ENCODE measurements at regions not wholly inside any gene's neighbourhood (a gene's known extent, or its start where the extent isn't known, plus 50 kb on each side); places are given as distances from the start of the nearest gene placed in this dataset.

GRCh38 chr9:105046907-105047741 is 119.2 kb upstream of the ABCA1 start:
- no peak for TF ChIP-seq CTCF (IDR thresholded peaks at IDR 0.05; ENCODE audit: low read depth, low read length)
- DNase-seq (ENCODE audit: low read depth in 2 of 2), result peak in 1 of 2 donors; percentile 30
- H3K4me3 ChIP-seq (replicated peaks in 1 of 2; ENCODE audit: low read depth in 2 of 2, low read length in 2 of 2), result no peak overlapping the region

- no peak overlapping the region for H3K4me3 ChIP-seq (replicated peaks in 1 of 2; ENCODE audit: low read depth in 2 of 2, low read length in 2 of 2)
- no peak for DNase-seq (ENCODE audit: low read depth in 2 of 2)
- TF ChIP-seq CTCF (IDR thresholded peaks at IDR 0.05; ENCODE audit: low read depth, low read length), result no peak
These were observed 119.7 kb upstream of the ABCA1 start for GRCh38 chr9:105047742-105048041.

GRCh38 chr9:105048331-105048730 is 120.4 kb upstream of the ABCA1 start:
- H3K4me3 ChIP-seq (replicated peaks in 1 of 2; ENCODE audit: low read depth in 2 of 2, low read length in 2 of 2), result no peak overlapping the region
- DNase-seq (ENCODE audit: low read depth in 2 of 2), result no peak
- no peak for TF ChIP-seq CTCF (IDR thresholded peaks at IDR 0.05; ENCODE audit: low read depth, low read length)

- DNase-seq (ENCODE audit: low read depth in 2 of 2), result peak in 1 of 2 donors; percentile 46
- no peak for TF ChIP-seq CTCF (IDR thresholded peaks at IDR 0.05; ENCODE audit: low read depth, low read length)
- H3K4me3 ChIP-seq (replicated peaks in 1 of 2; ENCODE audit: low read depth in 2 of 2, low read length in 2 of 2), result no peak overlapping the region
These were observed 122.3 kb upstream of the ABCA1 start for GRCh38 chr9:105050296-105050695.

- TF ChIP-seq CTCF (IDR thresholded peaks at IDR 0.05; ENCODE audit: low read depth, low read length), result no peak
- DNase-seq (ENCODE audit: low read depth in 2 of 2), result no peak
- no peak overlapping the region for H3K4me3 ChIP-seq (replicated peaks in 1 of 2; ENCODE audit: low read depth in 2 of 2, low read length in 2 of 2)
These were observed 123.9 kb upstream of the ABCA1 start for GRCh38 chr9:105051897-105052296.

- no peak overlapping the region for H3K4me3 ChIP-seq (replicated peaks in 1 of 2; ENCODE audit: low read depth in 2 of 2, low read length in 2 of 2)
- no peak for TF ChIP-seq CTCF (IDR thresholded peaks at IDR 0.05; ENCODE audit: low read depth, low read length)
- DNase-seq (ENCODE audit: low read depth in 2 of 2), result no peak
These were observed 124.4 kb upstream of the ABCA1 start for GRCh38 chr9:105052346-105052745.

- peak; percentile 72 to 94 for DNase-seq (ENCODE audit: low read depth in 2 of 2)
- no peak for TF ChIP-seq CTCF (IDR thresholded peaks at IDR 0.05; ENCODE audit: low read depth, low read length)
- H3K4me3 ChIP-seq (replicated peaks in 1 of 2; ENCODE audit: low read depth in 2 of 2, low read length in 2 of 2), result no peak overlapping the region
These were observed 125.3 kb upstream of the ABCA1 start for GRCh38 chr9:105053209-105053652.
